ENCODE measurements at regions not wholly inside any gene's neighbourhood (a gene's known extent, or its start where the extent isn't known, plus 50 kb on each side); places are given as distances from the start of the nearest gene placed in this dataset.

DNA sequence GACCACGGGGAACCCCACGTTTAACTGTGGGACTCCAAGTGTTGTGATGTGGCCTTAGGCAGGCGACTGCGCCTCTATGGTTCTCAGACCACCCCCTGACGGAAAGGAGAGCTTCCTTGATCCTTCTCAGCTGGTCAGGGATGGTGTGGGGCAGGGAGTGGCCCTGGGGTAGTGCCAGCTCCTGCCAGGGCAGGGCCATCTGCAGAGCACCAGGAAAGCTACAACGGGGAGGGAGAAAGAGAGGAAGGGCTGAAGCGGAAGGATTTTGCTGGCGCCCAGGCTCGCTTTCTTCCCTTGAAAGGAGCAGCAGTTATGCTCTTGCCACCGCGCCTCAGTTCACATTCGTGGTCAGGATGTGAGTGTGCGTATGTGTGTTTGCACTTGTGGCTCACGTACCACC lies 74.9 kb upstream of the PCBD1 start:
- Histone ChIP-seq H3K4me1 (ENCODE audit: low read length) (no peaks in the 10 kb centered on the region), H3K4me2 (ENCODE audit: low read depth, low read length, poor library complexity, severe bottlenecking) (no peak overlapping the region), H3K9ac (ENCODE audit: low read length) (no peak overlapping the region), H3K79me2 (ENCODE audit: low read length) (no peaks in the 10 kb centered on the region), H3K27ac (ENCODE audit: low read length) (no peak overlapping the region), H3K36me3 (ENCODE audit: insufficient read depth, low read length) (no peaks in the 10 kb centered on the region), H3K9me2 (replicated peaks; ENCODE audit: insufficient read depth, low read length) (no peaks in the 10 kb centered on the region), H3K4me3 (ENCODE audit: low read length) (no peak overlapping the region), H3K27me3 (ENCODE audit: low read length) (no peaks in the 10 kb centered on the region), H3K9me3 (ENCODE audit: low read length) (no peaks in the 10 kb centered on the region), H2AFZ (ENCODE audit: low read length) (no peak overlapping the region), H4K20me1 (ENCODE audit: insufficient read depth, low read depth, low read length) (0 out of 2 replicates have a peak, but pooled peaks cover 3% of the 10 kb centered on the region)
- no peak for DNase-seq

DNA sequence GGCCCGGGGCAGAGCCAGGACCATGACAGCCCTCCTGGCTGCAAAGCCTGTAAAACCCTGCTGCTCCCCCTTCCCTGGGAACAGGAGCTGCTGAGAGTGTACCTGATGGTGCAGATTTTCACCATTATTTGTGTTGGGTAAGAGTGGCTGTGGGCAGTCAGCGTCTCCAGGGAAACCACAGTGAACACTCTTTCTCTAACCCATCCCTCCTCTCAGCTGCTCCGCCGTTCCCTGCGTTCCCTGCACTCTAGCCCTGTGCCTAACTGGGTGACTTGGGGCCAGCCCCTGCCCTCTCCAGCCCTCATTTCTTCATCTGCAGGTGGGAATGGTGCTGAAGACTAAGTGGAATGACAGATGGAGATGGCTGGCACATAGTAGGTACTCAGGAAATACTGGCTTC lies 75.9 kb upstream of the PCBD1 start:
- DNase-seq, result no peak
- H3K4me1 ChIP-seq (ENCODE audit: low read length), result no peaks in the 10 kb centered on the region
- 0 out of 2 replicates have a peak, but pooled peaks cover 3% of the 10 kb centered on the region for H4K20me1 ChIP-seq (ENCODE audit: insufficient read depth, low read depth, low read length)
- no peak overlapping the region for H3K27ac ChIP-seq (ENCODE audit: low read length)
- H3K9me2 ChIP-seq (replicated peaks; ENCODE audit: insufficient read depth, low read length), result no peaks in the 10 kb centered on the region
- H3K79me2 ChIP-seq (ENCODE audit: low read length), result no peaks in the 10 kb centered on the region
- H3K9ac ChIP-seq (ENCODE audit: low read length), result no peak overlapping the region
- no peak overlapping the region for H2AFZ ChIP-seq (ENCODE audit: low read length)
- H3K36me3 ChIP-seq (ENCODE audit: insufficient read depth, low read length), result no peaks in the 10 kb centered on the region
- H3K9me3 ChIP-seq (ENCODE audit: low read length), result no peaks in the 10 kb centered on the region
- no peaks in the 10 kb centered on the region for H3K27me3 ChIP-seq (ENCODE audit: low read length)
- no peak overlapping the region for H3K4me3 ChIP-seq (ENCODE audit: low read length)
- H3K4me2 ChIP-seq (ENCODE audit: low read depth, low read length, poor library complexity, severe bottlenecking), result no peak overlapping the region

DNA sequence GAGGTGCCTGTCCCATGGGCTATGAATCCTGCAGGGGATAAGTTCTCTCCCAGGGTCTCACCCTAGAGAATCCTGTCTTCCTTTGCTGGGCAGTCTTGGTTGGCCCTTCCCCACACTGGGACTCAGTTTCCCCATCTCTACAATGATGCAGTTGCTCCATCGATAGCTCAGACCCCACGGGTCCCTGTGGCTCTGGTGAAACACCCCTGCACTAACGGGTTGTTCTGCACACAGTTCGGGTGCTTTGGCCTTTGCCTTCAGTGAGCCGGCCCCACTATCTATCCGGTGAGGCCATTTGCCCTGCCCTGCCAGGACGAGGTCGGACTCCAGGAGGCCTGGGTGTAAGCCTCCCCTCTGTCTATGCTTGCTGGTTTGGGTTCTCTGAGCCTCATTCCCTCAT lies 76.5 kb upstream of the PCBD1 start:
- H2AFZ ChIP-seq (ENCODE audit: low read length), result no peak overlapping the region
- H3K27me3 ChIP-seq (ENCODE audit: low read length), result no peaks in the 10 kb centered on the region
- no peak overlapping the region for H3K27ac ChIP-seq (ENCODE audit: low read length)
- DNase-seq, result no peak
- H3K4me3 ChIP-seq (ENCODE audit: low read length), result no peak overlapping the region
- H3K36me3 ChIP-seq (ENCODE audit: insufficient read depth, low read length), result no peaks in the 10 kb centered on the region
- no peaks in the 10 kb centered on the region for H3K4me1 ChIP-seq (ENCODE audit: low read length)
- no peaks in the 10 kb centered on the region for H3K79me2 ChIP-seq (ENCODE audit: low read length)
- no peak overlapping the region for H3K9ac ChIP-seq (ENCODE audit: low read length)
- no peaks in the 10 kb centered on the region for H3K9me3 ChIP-seq (ENCODE audit: low read length)
- 0 out of 2 replicates have a peak, but pooled peaks cover 3% of the 10 kb centered on the region for H4K20me1 ChIP-seq (ENCODE audit: insufficient read depth, low read depth, low read length)
- no peaks in the 10 kb centered on the region for H3K9me2 ChIP-seq (replicated peaks; ENCODE audit: insufficient read depth, low read length)
- H3K4me2 ChIP-seq (ENCODE audit: low read depth, low read length, poor library complexity, severe bottlenecking), result no peak overlapping the region

DNA sequence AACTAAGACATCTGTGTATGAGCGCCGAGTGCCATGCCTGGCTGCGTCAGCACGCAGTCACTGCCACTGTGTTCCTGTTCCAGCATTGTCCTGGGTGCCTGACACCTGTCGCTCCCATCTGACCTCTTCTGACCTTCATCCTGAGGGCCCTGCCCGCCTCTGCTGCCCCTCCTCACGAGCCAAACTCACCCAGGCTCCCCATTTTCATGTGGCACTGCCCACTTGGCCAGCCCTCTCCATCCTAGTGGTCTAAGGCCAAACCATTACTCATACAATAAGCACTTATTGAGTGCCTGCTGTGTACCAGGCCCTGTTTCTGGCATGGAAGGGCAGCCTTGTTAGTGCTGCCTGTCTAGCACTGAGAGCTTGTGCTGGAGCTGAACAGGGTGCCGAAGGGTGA lies 77.2 kb upstream of the PCBD1 start:
- Histone ChIP-seq H3K4me1 (ENCODE audit: low read length) (no peaks in the 10 kb centered on the region), H3K27ac (ENCODE audit: low read length) (no peak overlapping the region), H3K9me2 (replicated peaks; ENCODE audit: insufficient read depth, low read length) (no peaks in the 10 kb centered on the region), H3K36me3 (ENCODE audit: insufficient read depth, low read length) (no peaks in the 10 kb centered on the region), H2AFZ (ENCODE audit: low read length) (no peak overlapping the region), H3K79me2 (ENCODE audit: low read length) (no peaks in the 10 kb centered on the region), H3K27me3 (ENCODE audit: low read length) (no peaks in the 10 kb centered on the region), H4K20me1 (ENCODE audit: insufficient read depth, low read depth, low read length) (0 out of 2 replicates have a peak, but pooled peaks cover 3% of the 10 kb centered on the region), H3K4me2 (ENCODE audit: low read depth, low read length, poor library complexity, severe bottlenecking) (no peak overlapping the region), H3K9ac (ENCODE audit: low read length) (no peak overlapping the region), H3K4me3 (ENCODE audit: low read length) (no peak overlapping the region), H3K9me3 (ENCODE audit: low read length) (no peaks in the 10 kb centered on the region)
- no peak for DNase-seq

DNA sequence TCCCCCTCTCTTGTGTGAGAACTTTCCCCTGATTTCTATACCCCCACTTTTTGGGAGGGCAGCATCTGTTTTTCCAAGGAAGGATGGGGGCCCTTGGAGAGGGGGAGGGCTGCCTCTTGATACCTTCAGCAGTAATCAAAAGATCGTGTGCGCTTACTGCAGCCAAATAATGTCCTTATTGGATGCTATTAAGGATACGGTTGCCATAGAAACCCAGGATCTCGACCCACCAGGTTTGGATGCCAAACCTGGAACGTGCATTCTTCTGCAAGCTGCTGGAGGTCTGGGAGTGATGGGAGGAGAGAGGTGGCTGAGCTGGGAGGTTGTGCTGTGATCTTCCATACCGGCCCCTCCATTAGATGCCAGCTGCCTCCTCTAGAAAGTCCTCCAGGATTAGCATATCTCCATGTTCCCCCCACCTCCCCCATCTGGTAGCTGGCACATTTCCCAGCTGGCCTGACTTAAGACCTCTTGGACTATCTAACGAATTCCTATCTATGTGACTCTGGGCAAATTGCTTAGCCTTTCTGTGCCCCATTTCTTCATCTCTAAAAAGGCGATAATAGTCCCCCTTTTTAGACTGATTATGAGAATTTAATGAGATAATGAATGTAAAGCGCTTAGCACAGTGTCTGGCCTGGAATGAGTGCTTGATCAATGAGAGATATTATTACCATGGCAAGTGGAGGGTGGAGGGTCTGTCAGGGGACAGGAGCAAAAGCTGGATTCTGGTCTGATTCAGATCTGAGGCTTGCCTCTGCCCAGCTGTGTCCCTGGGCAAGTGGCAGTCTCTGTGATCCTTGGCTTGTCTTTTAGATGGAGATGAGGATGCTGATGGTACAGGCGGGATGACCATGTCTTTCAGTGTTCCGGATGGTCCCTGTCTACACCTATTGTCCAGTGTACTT lies 78.5 kb upstream of the PCBD1 start:
- Histone ChIP-seq H3K9me2 (replicated peaks; ENCODE audit: insufficient read depth, low read length) (no peaks in the 10 kb centered on the region), H3K36me3 (ENCODE audit: insufficient read depth, low read length) (no peaks in the 10 kb centered on the region), H4K20me1 (ENCODE audit: insufficient read depth, low read depth, low read length) (0 out of 2 replicates have a peak, but pooled peaks cover 3% of the 10 kb centered on the region), H3K4me2 (ENCODE audit: low read depth, low read length, poor library complexity, severe bottlenecking) (no peak overlapping the region), H3K9me3 (ENCODE audit: low read length) (no peaks in the 10 kb centered on the region), H3K79me2 (ENCODE audit: low read length) (no peaks in the 10 kb centered on the region), H3K27ac (ENCODE audit: low read length) (no peak overlapping the region), H3K4me1 (ENCODE audit: low read length) (no peaks in the 10 kb centered on the region), H3K27me3 (ENCODE audit: low read length) (no peaks in the 10 kb centered on the region), H2AFZ (ENCODE audit: low read length) (no peak overlapping the region), H3K9ac (ENCODE audit: low read length) (no peak overlapping the region), H3K4me3 (ENCODE audit: low read length) (no peak overlapping the region)
- DNase-seq, result no peak

DNA sequence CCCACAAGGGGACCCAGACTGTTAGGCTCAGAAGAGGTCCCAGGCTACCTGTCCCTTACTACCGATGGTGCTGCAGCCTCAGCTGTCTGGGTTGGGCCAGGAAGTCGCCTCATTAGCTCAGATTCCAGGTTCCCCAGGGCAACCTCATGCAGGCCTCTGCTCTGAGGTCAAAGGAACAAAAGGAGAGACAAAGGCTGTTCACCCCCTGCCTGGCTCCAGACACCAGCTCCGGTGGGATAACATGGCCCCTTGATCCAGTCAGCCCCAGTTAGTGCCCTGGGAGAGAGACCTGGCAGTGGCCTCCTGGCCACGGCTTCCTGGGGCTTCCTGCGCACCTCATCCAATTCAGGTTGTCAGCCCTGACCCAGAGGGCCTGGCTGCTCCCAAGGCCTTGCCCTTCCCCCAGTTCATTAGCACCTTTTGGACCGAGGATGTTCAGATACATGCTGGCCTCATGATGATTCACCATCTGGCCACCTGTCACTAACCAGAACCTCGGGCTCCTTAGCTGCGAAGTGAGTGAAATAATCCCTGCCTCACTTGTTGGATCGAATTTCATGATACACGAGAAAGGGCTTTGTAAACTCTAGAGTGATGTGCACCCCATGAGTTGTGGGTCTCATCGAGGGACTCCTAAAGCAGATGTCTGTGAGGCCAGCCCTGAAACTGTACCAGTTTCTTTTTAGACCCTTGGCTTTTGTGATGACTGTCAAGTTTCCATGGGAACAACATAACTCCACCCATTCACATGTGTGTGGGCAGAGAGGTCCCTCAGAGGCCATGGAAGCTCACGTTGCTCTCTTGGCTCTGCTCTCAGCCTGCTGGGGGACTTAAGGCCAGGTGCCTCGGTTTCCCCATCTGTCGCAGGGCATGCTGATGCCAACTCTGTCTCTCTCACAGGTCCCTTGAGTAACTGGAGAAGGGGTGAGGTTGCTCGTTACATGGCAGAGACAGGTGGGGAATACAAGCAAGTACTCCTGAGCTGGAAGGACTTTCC lies 79.5 kb upstream of the PCBD1 start:
- Histone ChIP-seq H2AFZ (ENCODE audit: low read length) (no peak overlapping the region), H3K9me3 (ENCODE audit: low read length) (no peaks in the 10 kb centered on the region), H3K4me2 (ENCODE audit: low read depth, low read length, poor library complexity, severe bottlenecking) (no peak overlapping the region), H3K79me2 (ENCODE audit: low read length) (no peaks in the 10 kb centered on the region), H3K9me2 (replicated peaks; ENCODE audit: insufficient read depth, low read length) (no peaks in the 10 kb centered on the region), H4K20me1 (ENCODE audit: insufficient read depth, low read depth, low read length) (0 out of 2 replicates have a peak, but pooled peaks cover 2% of the 10 kb centered on the region), H3K36me3 (ENCODE audit: insufficient read depth, low read length) (no peaks in the 10 kb centered on the region), H3K4me3 (ENCODE audit: low read length) (no peak overlapping the region), H3K9ac (ENCODE audit: low read length) (no peak overlapping the region), H3K27ac (ENCODE audit: low read length) (no peak overlapping the region), H3K4me1 (ENCODE audit: low read length) (no peaks in the 10 kb centered on the region), H3K27me3 (ENCODE audit: low read length) (no peaks in the 10 kb centered on the region)
- no peak for DNase-seq

DNA sequence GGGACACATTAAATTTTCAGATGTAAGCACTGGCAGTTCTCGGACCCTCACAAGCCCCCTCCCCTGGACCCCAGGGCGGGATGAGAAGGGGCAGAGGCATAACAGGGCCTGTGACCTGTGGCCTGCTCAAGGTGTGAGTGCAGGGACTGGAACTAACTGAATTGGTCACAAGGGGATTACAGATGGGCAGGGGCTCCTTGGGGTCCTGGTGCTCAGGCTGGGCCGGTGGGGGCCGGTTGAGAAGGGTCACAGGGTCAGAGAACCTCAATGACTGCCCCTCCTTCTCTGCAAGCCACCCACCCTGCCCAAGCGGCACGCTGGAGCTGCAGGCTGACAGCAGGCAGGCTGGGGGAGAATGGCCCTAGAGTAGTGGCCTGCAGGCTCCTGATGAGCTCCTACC lies 80.8 kb upstream of the PCBD1 start:
- DNase-seq, result no peak
- no peaks in the 10 kb centered on the region for H3K36me3 ChIP-seq (ENCODE audit: insufficient read depth, low read length)

DNA sequence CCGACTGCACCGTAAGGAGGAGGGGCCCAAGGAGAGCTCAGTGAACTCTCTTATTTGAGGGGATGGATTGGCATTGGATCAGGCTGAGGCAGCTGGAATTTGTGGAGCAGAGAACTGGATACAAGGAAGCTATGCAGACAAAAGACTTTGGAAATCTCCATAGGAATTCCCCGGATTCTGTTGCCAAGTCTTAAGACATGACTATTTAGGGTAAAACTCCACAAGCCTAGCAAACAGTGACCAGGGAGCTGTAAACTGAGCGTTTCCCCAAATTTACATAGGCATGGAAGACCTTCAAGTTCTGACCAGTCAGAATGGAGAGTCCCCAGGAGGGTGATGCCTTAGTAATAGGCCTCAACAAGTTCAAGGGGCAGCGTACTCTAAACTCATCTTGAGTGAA lies 82.5 kb upstream of the PCBD1 start:
- Histone ChIP-seq H3K4me3 (ENCODE audit: low read length) (no peak overlapping the region), H2AFZ (ENCODE audit: low read length) (no peak overlapping the region), H3K9me3 (ENCODE audit: low read length) (no peaks in the 10 kb centered on the region), H3K9me2 (replicated peaks; ENCODE audit: insufficient read depth, low read length) (no peaks in the 10 kb centered on the region), H4K20me1 (ENCODE audit: insufficient read depth, low read depth, low read length) (no peaks in the 10 kb centered on the region), H3K4me2 (ENCODE audit: low read depth, low read length, poor library complexity, severe bottlenecking) (no peak overlapping the region), H3K9ac (ENCODE audit: low read length) (no peak overlapping the region), H3K27ac (ENCODE audit: low read length) (no peak overlapping the region), H3K4me1 (ENCODE audit: low read length) (no peaks in the 10 kb centered on the region), H3K36me3 (ENCODE audit: insufficient read depth, low read length) (no peaks in the 10 kb centered on the region), H3K79me2 (ENCODE audit: low read length) (no peaks in the 10 kb centered on the region), H3K27me3 (ENCODE audit: low read length) (no peaks in the 10 kb centered on the region)
- DNase-seq, result no peak

More for the DNA sequence above, 80.8 kb upstream of the PCBD1 start:
- H3K9me2 ChIP-seq (replicated peaks; ENCODE audit: insufficient read depth, low read length), result no peaks in the 10 kb centered on the region
- no peak overlapping the region for H3K27ac ChIP-seq (ENCODE audit: low read length)
- H3K4me2 ChIP-seq (ENCODE audit: low read depth, low read length, poor library complexity, severe bottlenecking), result no peak overlapping the region
- H3K9ac ChIP-seq (ENCODE audit: low read length), result no peak overlapping the region
- H3K79me2 ChIP-seq (ENCODE audit: low read length), result no peaks in the 10 kb centered on the region
- H3K4me3 ChIP-seq (ENCODE audit: low read length), result no peak overlapping the region
- H4K20me1 ChIP-seq (ENCODE audit: insufficient read depth, low read depth, low read length), result no peaks in the 10 kb centered on the region
- H3K27me3 ChIP-seq (ENCODE audit: low read length), result no peaks in the 10 kb centered on the region
- H2AFZ ChIP-seq (ENCODE audit: low read length), result no peak overlapping the region
- no peaks in the 10 kb centered on the region for H3K4me1 ChIP-seq (ENCODE audit: low read length)
- H3K9me3 ChIP-seq (ENCODE audit: low read length), result no peaks in the 10 kb centered on the region

Data from Karpas-422 (cell line).